Aorta (tissue), 5 donors: ENCODE measurements at regions not wholly inside any gene's neighbourhood (a gene's known extent, or its start where the extent isn't known, plus 50 kb on each side); places are given as distances from the start of the nearest gene placed in this dataset.

Source experiments
- ATAC-seq: fragments of 200-7000 bp; cut with Tn5 transposase; one replicate; pipeline ENCODE4 v1.9.1; 2022; ENCODE audit warnings: moderate library complexity; ENCODE audit not compliant: low FRiP score
- DNase-seq, 2 donors: peaks; one replicate each; pipeline ENCODE4 v3.0.0-alpha.2; 2020
- H3K27ac ChIP-seq, 2 donors: one replicate each; pipeline ENCODE4 v1.5.1; 2013; ENCODE audit warnings: low read length in 2 of 2, mild to moderate bottlenecking in 2 of 2, moderate library complexity in 2 of 2, control low read depth in 1 of 2, inconsistent platforms in 1 of 2, low read depth in 1 of 2
- H3K27me3 ChIP-seq, 2 donors: one replicate each; pipeline ENCODE4 v1.6.1; 2013; ENCODE audit warnings: control low read depth in 1 of 2, low read length in 1 of 2, mild to moderate bottlenecking in 1 of 2, moderate library complexity in 1 of 2; ENCODE audit not compliant: insufficient read depth in 2 of 2, control insufficient read depth in 1 of 2
- H3K36me3 ChIP-seq, 2 donors: one replicate each; pipeline ENCODE4 v1.6.1; 2013; ENCODE audit warnings: control low read depth in 1 of 2, low read length in 1 of 2, mild to moderate bottlenecking in 1 of 2; ENCODE audit not compliant: insufficient read depth in 2 of 2, control insufficient read depth in 1 of 2
- H3K4me1 ChIP-seq, 2 donors: one replicate each; pipeline ENCODE4 v1.6.1; 2013; ENCODE audit warnings: low read length in 2 of 2, control low read depth in 1 of 2, mild to moderate bottlenecking in 1 of 2, moderate library complexity in 1 of 2; ENCODE audit not compliant: insufficient read depth in 2 of 2, control insufficient read depth in 1 of 2
- H3K4me3 ChIP-seq, 2 donors: one replicate each; pipeline ENCODE4 v1.5.1; 2013; ENCODE audit warnings: low read length in 2 of 2, control low read depth in 1 of 2, mild to moderate bottlenecking in 1 of 2
- H3K9me3 ChIP-seq: one replicate; pipeline ENCODE4 v1.6.1; 2013; ENCODE audit warnings: mild to moderate bottlenecking, low read length; ENCODE audit not compliant: control insufficient read depth
- WGBS, 2 donors: extraction: QIAGEN DNeasy Blood & Tissue Kit; methylation state at CpG; one replicate each; pipeline ENCODE4 v1.1.7; 2013; 5-methylcytosine and 5-hydroxymethylcytosine counted together
- intact Hi-C, 2 donors: fragments of 100-400 bp; cut with DNase I; formaldehyde crosslinking; loops; one replicate each; pipeline versions ENCODE4 v1.14.2 to v1.15.0; 2022
- donor health status: healthy with polysubstance abuse.
- donor health status: Bipolar disorder and iron deficiency.
- donor health status: DM: no; HTN: no; CAD: no.
- donor health status: DM: no; HTN: no; CAD: no.
- donor health status: DM: yes; HTN: yes; CAD: no.

- intact Hi-C loops = no loop called here
- H3K27me3 ChIP-seq = no peaks in the 10 kb centered on the region
- H3K36me3 ChIP-seq = no peaks in the 10 kb centered on the region
- ATAC-seq = no peak
- WGBS, 2 donors = 30 to 32% methylated on average over 6 of the region's 6 CpGs
- no peaks in the 10 kb centered on the region for H3K9me3 ChIP-seq
- H3K4me1 ChIP-seq = no peaks in the 10 kb centered on the region
- no peak overlapping the region for H3K27ac ChIP-seq
- no peak for DNase-seq
- no peak overlapping the region for H3K4me3 ChIP-seq
Observed at GRCh38 chr1:11384170-11384554, 94.8 kb upstream of the DISP3 start.

GRCh38 chr1:11387829-11388228 is 91.1 kb upstream of the DISP3 start:
- no peaks in the 10 kb centered on the region for H3K27me3 ChIP-seq

GRCh38 chr1:11388617-11389016 is 90.3 kb upstream of the DISP3 start:
- DNase-seq = no peak
- Histone ChIP-seq H3K4me3 (no peak overlapping the region), H3K36me3 (no peaks in the 10 kb centered on the region), H3K9me3 (no peaks in the 10 kb centered on the region), H3K4me1 (no peaks in the 10 kb centered on the region), H3K27ac (no peak overlapping the region), H3K27me3 (no peaks in the 10 kb centered on the region)
- ATAC-seq = no peak
- intact Hi-C loops = no loop called here
- 60 to 62% methylated on average over 9 of the region's 9 CpGs for WGBS, 2 donors

More at GRCh38 chr1:11387829-11388228, 91.1 kb upstream of the DISP3 start:
- intact Hi-C loops = no loop called here
- H3K4me1 ChIP-seq = no peaks in the 10 kb centered on the region
- DNase-seq (no peak), ATAC-seq (no peak)
- WGBS, 2 donors = 10 to 11% methylated on average over 6 of the region's 6 CpGs
- H3K27ac ChIP-seq = no peak overlapping the region
- H3K36me3 ChIP-seq = no peaks in the 10 kb centered on the region
- H3K9me3 ChIP-seq = no peaks in the 10 kb centered on the region
- H3K4me3 ChIP-seq = no peak overlapping the region

- intact Hi-C loops = no loop called here
- Histone ChIP-seq H3K36me3 (no peaks in the 10 kb centered on the region), H3K4me1 (no peaks in the 10 kb centered on the region), H3K27ac (no peak overlapping the region), H3K4me3 (no peak overlapping the region), H3K27me3 (no peaks in the 10 kb centered on the region), H3K9me3 (no peaks in the 10 kb centered on the region)
- no peak for DNase-seq
- WGBS, 2 donors = 73 to 75% methylated on average over 7 of the region's 7 CpGs
- ATAC-seq = no peak
Observed at GRCh38 chr1:11391327-11391726, 87.6 kb upstream of the DISP3 start.

GRCh38 chr1:11391886-11392285 is 87.1 kb upstream of the DISP3 start:
- 76 to 82% methylated on average over 8 of the region's 8 CpGs for WGBS, 2 donors
- no peaks in the 10 kb centered on the region for H3K36me3 ChIP-seq
- DNase-seq = no peak
- intact Hi-C loops = no loop called here
- H3K4me3 ChIP-seq = no peak overlapping the region
- H3K27me3 ChIP-seq = no peaks in the 10 kb centered on the region
- H3K4me1 ChIP-seq = no peaks in the 10 kb centered on the region
- no peak overlapping the region for H3K27ac ChIP-seq
- ATAC-seq = no peak
- no peaks in the 10 kb centered on the region for H3K9me3 ChIP-seq

GRCh38 chr1:11394592-11395245 is 84.2 kb upstream of the DISP3 start:
- H3K27me3 ChIP-seq = no peaks in the 10 kb centered on the region
- H3K36me3 ChIP-seq = no peaks in the 10 kb centered on the region
- H3K9me3 ChIP-seq = no peaks in the 10 kb centered on the region
- no peak overlapping the region for H3K27ac ChIP-seq
- DNase-seq = no peak
- H3K4me1 ChIP-seq = no peaks in the 10 kb centered on the region
- no peak for ATAC-seq
- 59 to 68% methylated on average over 10 of the region's 10 CpGs for WGBS, 2 donors
- no peak overlapping the region for H3K4me3 ChIP-seq
- intact Hi-C loops = no loop called here

- no peaks in the 10 kb centered on the region for H3K36me3 ChIP-seq
- no peak overlapping the region for H3K4me3 ChIP-seq
- 67 to 68% methylated on average over 9 of the region's 9 CpGs for WGBS, 2 donors
- H3K9me3 ChIP-seq = no peaks in the 10 kb centered on the region
- intact Hi-C loops = no loop called here
- no peaks in the 10 kb centered on the region for H3K4me1 ChIP-seq
- H3K27ac ChIP-seq = no peak overlapping the region
- no peak for ATAC-seq
- no peak for DNase-seq
- H3K27me3 ChIP-seq = no peaks in the 10 kb centered on the region
Observed at GRCh38 chr1:11395616-11396015, 83.3 kb upstream of the DISP3 start.

- Histone ChIP-seq H3K9me3 (no peaks in the 10 kb centered on the region), H3K36me3 (no peaks in the 10 kb centered on the region), H3K27me3 (no peaks in the 10 kb centered on the region), H3K4me3 (no peak overlapping the region), H3K4me1 (no peaks in the 10 kb centered on the region), H3K27ac (no peak overlapping the region)
- intact Hi-C loops = no loop called here
- no peak for DNase-seq
- no peak for ATAC-seq
- 55 to 56% methylated on average over 16 of the region's 16 CpGs for WGBS, 2 donors
Observed at GRCh38 chr1:11397151-11397901, 81.6 kb upstream of the DISP3 start.

GRCh38 chr1:11399250-11399649 is 79.7 kb upstream of the DISP3 start:
- Histone ChIP-seq H3K36me3 (no peaks in the 10 kb centered on the region), H3K4me3 (no peak overlapping the region), H3K27me3 (no peaks in the 10 kb centered on the region), H3K9me3 (peaks cover 2% of the 10 kb centered on the region), H3K4me1 (no peaks in the 10 kb centered on the region), H3K27ac (no peak overlapping the region)
- no peak for DNase-seq
- ATAC-seq = no peak
- intact Hi-C loops = no loop called here
- WGBS, 2 donors = 85% methylated on average over 6 of the region's 6 CpGs
